ENCODE measurements at regions not wholly inside any gene's neighbourhood (a gene's known extent, or its start where the extent isn't known, plus 50 kb on each side); places are given as distances from the start of the nearest gene placed in this dataset.

DNA sequence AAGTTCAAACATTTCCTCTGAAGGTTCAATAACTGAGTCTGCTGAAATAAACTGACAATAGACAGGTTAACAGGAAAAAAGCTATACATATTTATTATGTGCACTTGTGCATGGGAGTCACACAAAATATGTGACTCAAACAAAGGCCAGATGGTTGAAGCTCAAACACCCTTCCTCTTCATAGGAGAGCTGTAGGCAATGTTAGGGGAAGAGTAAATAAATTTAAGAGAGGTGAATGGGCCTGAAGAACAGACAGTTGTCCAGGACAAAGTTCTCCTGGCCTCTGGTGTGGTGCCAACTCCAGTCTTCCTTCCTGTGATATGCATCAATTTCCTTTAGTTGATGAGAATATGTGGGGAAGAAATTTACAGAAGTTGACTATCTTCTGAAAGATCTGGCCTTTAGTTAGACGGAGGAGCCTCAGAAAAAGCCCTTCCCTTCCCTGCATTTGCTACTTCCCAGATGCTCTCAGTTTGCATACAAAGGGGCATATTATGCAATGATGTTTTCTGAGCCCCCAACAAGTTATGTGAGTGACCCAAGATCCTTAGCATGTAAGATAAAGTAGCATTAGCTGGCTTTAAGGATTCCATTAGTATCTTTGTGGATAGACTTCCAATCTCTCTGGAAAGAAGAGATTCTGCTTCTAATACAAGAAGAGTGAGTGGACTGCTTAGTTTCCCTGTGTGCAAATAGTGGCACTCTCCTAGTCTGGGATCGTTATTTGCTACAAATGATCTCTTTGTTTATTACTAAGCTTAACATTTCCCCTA, 96.4 kb upstream of the IGSF10 start:
- DNase-seq (ENCODE audit: low spot score in 2 of 2): no peak
- H3K4me3 ChIP-seq: no peak overlapping the region
- TF ChIP-seq POLR2A (IDR thresholded peaks at IDR 0.05): no peak
- no peak for TF ChIP-seq CTCF (IDR thresholded peaks at IDR 0.05)
- TF ChIP-seq EP300 (IDR thresholded peaks at IDR 0.05): no peak
- H3K27ac ChIP-seq: no peak overlapping the region
- H3K27me3 ChIP-seq: no peaks in the 10 kb centered on the region
- 69 to 76% methylated on average over 2 of the region's 2 CpGs for WGBS, 2 donors
- H3K36me3 ChIP-seq: no peaks in the 10 kb centered on the region
- H3K4me1 ChIP-seq: peaks cover 0 to 13% (median 0%) of the 10 kb centered on the region in 4 donors
- no peaks in the 10 kb centered on the region for H3K9me3 ChIP-seq

DNA sequence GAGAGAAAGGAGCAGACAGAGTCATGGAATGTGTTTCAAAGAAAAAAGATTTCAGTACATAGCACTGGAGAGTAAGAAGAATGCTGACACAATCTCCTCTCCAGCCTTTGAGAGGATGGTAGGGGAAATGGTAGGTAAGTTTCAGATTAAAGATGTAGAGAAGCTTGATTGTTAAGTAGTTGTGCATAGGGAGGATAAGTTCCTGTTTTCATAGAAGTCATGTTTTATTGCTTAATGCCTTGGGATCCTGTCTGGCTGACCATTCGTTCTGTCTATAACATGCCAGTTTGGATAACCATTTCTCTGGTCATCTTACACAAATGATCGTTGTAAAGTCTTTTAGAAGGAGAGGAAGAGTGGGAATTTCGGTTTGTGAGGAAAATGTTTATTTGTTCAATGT, 95.7 kb upstream of the IGSF10 start:
- 77 to 91% methylated on average over 3 of the region's 3 CpGs for WGBS, 2 donors
- H3K4me3 ChIP-seq: no peak overlapping the region
- H3K9me3 ChIP-seq: no peaks in the 10 kb centered on the region
- TF ChIP-seq CTCF (IDR thresholded peaks at IDR 0.05): no peak
- no peak for TF ChIP-seq EP300 (IDR thresholded peaks at IDR 0.05)
- no peak for TF ChIP-seq POLR2A (IDR thresholded peaks at IDR 0.05)
- no peak overlapping the region for H3K27ac ChIP-seq
- H3K4me1 ChIP-seq: peaks cover 0 to 13% (median 0%) of the 10 kb centered on the region in 4 donors
- no peaks in the 10 kb centered on the region for H3K36me3 ChIP-seq
- DNase-seq (ENCODE audit: low spot score in 2 of 2): no peak
- no peaks in the 10 kb centered on the region for H3K27me3 ChIP-seq

- no peaks in the 10 kb centered on the region for H3K9me3 ChIP-seq
- no peak overlapping the region for H3K4me3 ChIP-seq
- no peak for DNase-seq (ENCODE audit: low spot score in 2 of 2)
- TF ChIP-seq EP300 (IDR thresholded peaks at IDR 0.05): no peak
- no peak for TF ChIP-seq POLR2A (IDR thresholded peaks at IDR 0.05)
- TF ChIP-seq CTCF (IDR thresholded peaks at IDR 0.05): no peak
- 89 to 100% methylated on average over 2 of the region's 2 CpGs for WGBS, 2 donors
- H3K36me3 ChIP-seq: no peaks in the 10 kb centered on the region
- H3K4me1 ChIP-seq: peaks cover 0 to 5% (median 0%) of the 10 kb centered on the region in 4 donors
- no peaks in the 10 kb centered on the region for H3K27me3 ChIP-seq
- H3K27ac ChIP-seq: no peak overlapping the region
Observed at GRCh38 chr3:151555523-151555922, 94.7 kb upstream of the IGSF10 start.

GRCh38 chr3:151553888-151554287, 93.0 kb upstream of the IGSF10 start:
- peaks cover 0 to 3% (median 0%) of the 10 kb centered on the region in 4 donors for H3K4me1 ChIP-seq
- TF ChIP-seq POLR2A (IDR thresholded peaks at IDR 0.05) (no peak), CTCF (IDR thresholded peaks at IDR 0.05) (no peak)
- H3K36me3 ChIP-seq: no peaks in the 10 kb centered on the region
- WGBS, 2 donors: 88 to 98% methylated on average over 3 of the region's 3 CpGs
- H3K27ac ChIP-seq: no peak overlapping the region
- DNase-seq (ENCODE audit: low spot score in 2 of 2): no peak
- H3K4me3 ChIP-seq: no peak overlapping the region
- H3K27me3 ChIP-seq: no peaks in the 10 kb centered on the region
- no peaks in the 10 kb centered on the region for H3K9me3 ChIP-seq

DNA sequence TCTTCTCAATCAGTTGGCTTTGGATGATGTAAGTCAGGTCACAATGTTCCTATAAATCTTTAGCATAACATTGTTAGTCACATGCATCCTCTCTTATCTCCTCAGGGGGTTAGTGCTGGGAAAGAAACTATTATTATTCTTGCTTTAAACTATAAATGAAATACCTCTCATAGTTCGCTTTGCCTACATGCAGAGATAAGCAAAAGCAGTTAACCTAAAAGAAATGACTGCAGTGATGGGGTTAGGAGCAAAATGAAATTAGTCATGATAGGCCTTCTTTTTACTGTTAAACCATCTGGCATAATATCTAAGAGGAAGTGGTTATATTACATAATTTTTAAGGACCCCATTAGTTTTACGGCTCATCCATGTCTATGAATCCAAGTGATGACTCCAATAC, 91.7 kb upstream of the IGSF10 start:
- 87 to 94% methylated on average over 2 of the region's 2 CpGs for WGBS, 2 donors
- no peak for TF ChIP-seq EP300 (IDR thresholded peaks at IDR 0.05)
- no peak for TF ChIP-seq POLR2A (IDR thresholded peaks at IDR 0.05)
- TF ChIP-seq CTCF (IDR thresholded peaks at IDR 0.05): no peak
- no peaks in the 10 kb centered on the region for H3K9me3 ChIP-seq

More for the DNA sequence above, 91.7 kb upstream of the IGSF10 start:
- peaks cover 0 to 4% (median 0%) of the 10 kb centered on the region in 4 donors for H3K4me1 ChIP-seq
- H3K27me3 ChIP-seq: no peaks in the 10 kb centered on the region
- no peak for DNase-seq (ENCODE audit: low spot score in 2 of 2)
- no peak overlapping the region for H3K4me3 ChIP-seq
- H3K27ac ChIP-seq: no peak overlapping the region
- H3K36me3 ChIP-seq: no peaks in the 10 kb centered on the region
